OCI-LY3 (cell line): ENCODE measurements at regions not wholly inside any gene's neighbourhood (a gene's known extent, or its start where the extent isn't known, plus 50 kb on each side); places are given as distances from the start of the nearest gene placed in this dataset.
"Not testable (repeated sequence)": the region's sequence is repeated elsewhere in the genome, so short reads cannot be mapped to it uniquely, and the experiment has no call there.

ENCODE experiments used
- H2AFZ ChIP-seq: fragments of 200-600, 300-600 bp; shearing (Covaris generic); 2 replicates; pipeline ENCODE4 v1.6.0; 2014; ENCODE audit warnings: antibody characterized with exemption, low read depth, low read length
- H3K27ac ChIP-seq: fragments of 200-600, 300-600 bp; sonication (generic); 2 replicates; pipeline ENCODE4 v1.5.1; 2014; ENCODE audit warnings: mild to moderate bottlenecking, low read length, moderate library complexity, mixed read lengths
- H3K27me3 ChIP-seq: fragments of 200-600, 300-600 bp; sonication (generic); 2 replicates; pipeline ENCODE4 v1.6.1; 2014; ENCODE audit warnings: low read depth, low read length, mixed read lengths
- H3K36me3 ChIP-seq: fragments of 200-600, 300-600 bp; sonication (generic); replicated peaks from 2 replicates; pipeline ENCODE3; 2014; ENCODE audit warnings: low read depth, low read length, mixed read lengths
- H3K4me1 ChIP-seq: fragments of 300-600, 200-600 bp; sonication (generic); 2 replicates; pipeline ENCODE4 v1.6.1; 2014; ENCODE audit warnings: low read length, mixed read lengths
- H3K4me2 ChIP-seq: fragments of 200-600, 300-600 bp; sonication (generic); 2 replicates; pipeline ENCODE4 v1.6.1; 2014; ENCODE audit warnings: low read length, mixed read lengths
- H3K4me3 ChIP-seq: fragments of 300-600, 200-600 bp; sonication (generic); 2 replicates; pipeline ENCODE4 v1.5.1; 2014; ENCODE audit warnings: antibody characterized with exemption, mild to moderate bottlenecking, low read length, moderate library complexity
- H3K79me2 ChIP-seq: fragments of 300-600, 200-600 bp; shearing (Covaris generic); 2 replicates; pipeline ENCODE4 v1.6.1; 2014; ENCODE audit warnings: mild to moderate bottlenecking, low read length, mixed read lengths
- H3K9ac ChIP-seq: fragments of 300-600, 200-600 bp; shearing (Covaris generic); 2 replicates; pipeline ENCODE4 v1.6.0; 2014; ENCODE audit warnings: mild to moderate bottlenecking, low read length, moderate library complexity
- H3K9me3 ChIP-seq: fragments of 200-600, 300-600 bp; shearing (Covaris generic); 2 replicates; pipeline ENCODE4 v1.6.1; 2014; ENCODE audit warnings: low read length, mixed read lengths; ENCODE audit not compliant: insufficient read depth
- H4K20me1 ChIP-seq: fragments of 200-600, 300-600 bp; sonication (generic); 2 replicates; pipeline ENCODE4 v1.6.1; 2016; ENCODE audit warnings: low read length, mixed read lengths; ENCODE audit not compliant: insufficient read depth
- CTCF ChIP-seq: fragments of 200-600, 300-600 bp; sonication (generic); IDR thresholded peaks from 2 replicates; pipeline ENCODE4 v1.5.1; 2014; ENCODE audit warnings: antibody characterized with exemption, low read length, low read depth
- EZH2phosphoT487 ChIP-seq: fragments of 200-600 bp; shearing (Covaris generic); IDR thresholded peaks from 2 replicates; pipeline ENCODE4 v1.6.1; 2018; ENCODE audit warnings: antibody characterized with exemption, mixed run types, low read depth

GRCh38 chr6:84599991-84600390, 164.4 kb downstream of the TBX18 start:
- Histone ChIP-seq H3K79me2 (no peaks in the 10 kb centered on the region), H3K27me3 (no peaks in the 10 kb centered on the region), H4K20me1 (no peaks in the 10 kb centered on the region), H3K9me3 (no peaks in the 10 kb centered on the region), H3K36me3 (no peaks in the 10 kb centered on the region), H2AFZ (no peak overlapping the region), H3K9ac (no peak overlapping the region), H3K27ac (no peak overlapping the region), H3K4me2 (no peak overlapping the region), H3K4me1 (no peaks in the 10 kb centered on the region), H3K4me3 (no peak overlapping the region)
- TF ChIP-seq EZH2phosphoT487: no peak
- no peak for TF ChIP-seq CTCF

- no peak overlapping the region for H3K27ac ChIP-seq
- H3K4me1 ChIP-seq: no peaks in the 10 kb centered on the region
- H3K9ac ChIP-seq: no peak overlapping the region
- H3K9me3 ChIP-seq: no peaks in the 10 kb centered on the region
- no peak overlapping the region for H3K4me3 ChIP-seq
- H3K79me2 ChIP-seq: no peaks in the 10 kb centered on the region
- H4K20me1 ChIP-seq: no peaks in the 10 kb centered on the region
- no peaks in the 10 kb centered on the region for H3K27me3 ChIP-seq
- no peak for TF ChIP-seq CTCF
- TF ChIP-seq EZH2phosphoT487: no peak
- no peaks in the 10 kb centered on the region for H3K36me3 ChIP-seq
- no peak overlapping the region for H2AFZ ChIP-seq
- no peak overlapping the region for H3K4me2 ChIP-seq
Measured at GRCh38 chr6:84597238-84597875, 167.0 kb downstream of the TBX18 start.

- no peak overlapping the region for H3K4me3 ChIP-seq
- H3K9me3 ChIP-seq: no peaks in the 10 kb centered on the region
- no peaks in the 10 kb centered on the region for H3K4me1 ChIP-seq
- H3K4me2 ChIP-seq: no peak overlapping the region
- no peaks in the 10 kb centered on the region for H3K27me3 ChIP-seq
- no peaks in the 10 kb centered on the region for H3K79me2 ChIP-seq
- H2AFZ ChIP-seq: no peak overlapping the region
- no peaks in the 10 kb centered on the region for H3K36me3 ChIP-seq
- TF ChIP-seq EZH2phosphoT487 (no peak), CTCF (no peak)
- H3K9ac ChIP-seq: no peak overlapping the region
- H3K27ac ChIP-seq: no peak overlapping the region
- H4K20me1 ChIP-seq: no peaks in the 10 kb centered on the region
Measured at GRCh38 chr6:84596488-84596887, 167.9 kb downstream of the TBX18 start.

GRCh38 chr6:84588697-84589080, 175.7 kb downstream of the TBX18 start:
- Histone ChIP-seq H3K4me1 (peaks cover 10% of the 10 kb centered on the region), H3K9me3 (no peaks in the 10 kb centered on the region), H3K4me3 (no peak overlapping the region), H3K79me2 (no peaks in the 10 kb centered on the region), H3K27ac (no peak overlapping the region), H3K36me3 (no peaks in the 10 kb centered on the region), H2AFZ (no peak overlapping the region), H3K27me3 (no peaks in the 10 kb centered on the region), H3K4me2 (no peak overlapping the region), H4K20me1 (no peaks in the 10 kb centered on the region), H3K9ac (no peak overlapping the region)
- TF ChIP-seq EZH2phosphoT487 (no peak), CTCF (no peak)

GRCh38 chr6:84587994-84588696, 176.3 kb downstream of the TBX18 start:
- not testable (repeated sequence) for H2AFZ ChIP-seq, H3K4me3 ChIP-seq, H3K79me2 ChIP-seq, H3K27ac ChIP-seq, H3K36me3 ChIP-seq, H3K4me2 ChIP-seq, H4K20me1 ChIP-seq, H3K27me3 ChIP-seq, H3K9me3 ChIP-seq, H3K9ac ChIP-seq
- H3K4me1 ChIP-seq: peaks cover 12% of the 10 kb centered on the region

- peaks cover 18% of the 10 kb centered on the region for H3K4me1 ChIP-seq
- H3K4me2 ChIP-seq, H4K20me1 ChIP-seq, H3K79me2 ChIP-seq, H3K27ac ChIP-seq, H2AFZ ChIP-seq, H3K9ac ChIP-seq, H3K27me3 ChIP-seq, H3K36me3 ChIP-seq, H3K4me3 ChIP-seq, H3K9me3 ChIP-seq: not testable (repeated sequence)
Measured at GRCh38 chr6:84587202-84587940, 177.0 kb downstream of the TBX18 start.
